Renal cortex interstitium (tissue), 11 donors: ENCODE measurements at regions not wholly inside any gene's neighbourhood (a gene's known extent, or its start where the extent isn't known, plus 50 kb on each side); places are given as distances from the start of the nearest gene placed in this dataset.

Experiments
- DNase-seq, 11 donors: peaks; one replicate each; pipeline ENCODE4 v3.0.0-alpha.2; 2013; ENCODE audit warnings: low read depth in 9 of 11, low spot score in 4 of 11; ENCODE audit errors: extremely low read depth in 1 of 11

- no peak for DNase-seq
These were observed 167.9 kb upstream of the MCHR2 start for GRCh38 chr6:100161782-100162365.

- no peak for DNase-seq
These were observed 166.9 kb upstream of the MCHR2 start for GRCh38 chr6:100160930-100161329.

- no peak for DNase-seq
These were observed 161.1 kb upstream of the MCHR2 start for GRCh38 chr6:100155141-100155540.

GRCh38 chr6:100153636-100154275 is 159.7 kb upstream of the MCHR2 start:
- DNase-seq = no peak

- no peak for DNase-seq
These were observed 158.2 kb upstream of the MCHR2 start for GRCh38 chr6:100152201-100152600.

GRCh38 chr6:100144991-100145390 is 151.0 kb upstream of the MCHR2 start:
- DNase-seq = no peak

GRCh38 chr6:100138346-100139022 is 144.5 kb upstream of the MCHR2 start:
- DNase-seq = no peak

- no peak for DNase-seq
These were observed 143.7 kb upstream of the MCHR2 start for GRCh38 chr6:100137759-100138158.

- no peak for DNase-seq
These were observed 142.6 kb upstream of the MCHR2 start for GRCh38 chr6:100136590-100136989.

GRCh38 chr6:100135977-100136376 is 142.0 kb upstream of the MCHR2 start:
- no peak for DNase-seq

- peak in 1 of 11 donors; percentile 4 for DNase-seq
These were observed 140.7 kb upstream of the MCHR2 start for GRCh38 chr6:100134703-100135102.

GRCh38 chr6:100134297-100134696 is 140.3 kb upstream of the MCHR2 start:
- no peak for DNase-seq

GRCh38 chr6:100132005-100132404 is 138.0 kb upstream of the MCHR2 start:
- no peak for DNase-seq

- no peak for DNase-seq
These were observed 136.6 kb upstream of the MCHR2 start for GRCh38 chr6:100130630-100131029.

GRCh38 chr6:100126790-100127484 is 132.9 kb upstream of the MCHR2 start:
- no peak for DNase-seq

GRCh38 chr6:100121854-100122609 is 128.0 kb upstream of the MCHR2 start:
- no peak for DNase-seq

- no peak for DNase-seq
These were observed 125.2 kb upstream of the MCHR2 start for GRCh38 chr6:100119261-100119660.

GRCh38 chr6:100118301-100118700 is 124.3 kb upstream of the MCHR2 start:
- no peak for DNase-seq

GRCh38 chr6:100117680-100118079 is 123.7 kb upstream of the MCHR2 start:
- no peak for DNase-seq
